ENCODE measurements at regions not wholly inside any gene's neighbourhood (a gene's known extent, or its start where the extent isn't known, plus 50 kb on each side); places are given as distances from the start of the nearest gene placed in this dataset.

- no peak for TF ChIP-seq CTCF (IDR thresholded peaks at IDR 0.05; ENCODE audit: insufficient read depth, low read depth, low read length)
- Histone ChIP-seq H3K4me3 (ENCODE audit: low read depth, low read length) (no peak overlapping the region), H3K36me3 (ENCODE audit: control insufficient read depth, insufficient read depth, low read length) (no peaks in the 10 kb centered on the region), H3K27me3 (ENCODE audit: control insufficient read depth, insufficient read depth, low read length) (no peaks in the 10 kb centered on the region)
- no peak for DNase-seq (ENCODE audit: low read depth)
- ChIA-PET CTCF (no interaction called here), POLR2A (no interaction called here)
These were observed 136.6 kb upstream of the RARB start for GRCh38 chr3:25291481-25291905.

- H3K27me3 ChIP-seq (ENCODE audit: control insufficient read depth, insufficient read depth, low read length): no peaks in the 10 kb centered on the region
- TF ChIP-seq CTCF (IDR thresholded peaks at IDR 0.05; ENCODE audit: insufficient read depth, low read depth, low read length): no peak
- no peak overlapping the region for H3K4me3 ChIP-seq (ENCODE audit: low read depth, low read length)
- ChIA-PET POLR2A (no interaction called here), CTCF (no interaction called here)
- DNase-seq (ENCODE audit: low read depth): no peak
- H3K36me3 ChIP-seq (ENCODE audit: control insufficient read depth, insufficient read depth, low read length): no peaks in the 10 kb centered on the region
These were observed 136.0 kb upstream of the RARB start for GRCh38 chr3:25292036-25292435.

- no peaks in the 10 kb centered on the region for H3K27me3 ChIP-seq (ENCODE audit: control insufficient read depth, insufficient read depth, low read length)
- H3K4me3 ChIP-seq (ENCODE audit: low read depth, low read length): no peak overlapping the region
- DNase-seq (ENCODE audit: low read depth): no peak
- no peak for TF ChIP-seq CTCF (IDR thresholded peaks at IDR 0.05; ENCODE audit: insufficient read depth, low read depth, low read length)
- POLR2A ChIA-PET: no interaction called here
- CTCF ChIA-PET: interaction anchor here (0.5 kb wide), 1 partner anchor 8 kb away, joined by 4 read pairs; no protein-coding TSS in a partner anchor
- no peaks in the 10 kb centered on the region for H3K36me3 ChIP-seq (ENCODE audit: control insufficient read depth, insufficient read depth, low read length)
These were observed 135.5 kb upstream of the RARB start for GRCh38 chr3:25292595-25292994.

GRCh38 chr3:25293736-25294135 lies 134.3 kb upstream of the RARB start:
- H3K4me3 ChIP-seq (ENCODE audit: low read depth, low read length): no peak overlapping the region
- CTCF ChIA-PET: no interaction called here
- DNase-seq (ENCODE audit: low read depth): no peak
- no peaks in the 10 kb centered on the region for H3K36me3 ChIP-seq (ENCODE audit: control insufficient read depth, insufficient read depth, low read length)
- POLR2A ChIA-PET: no interaction called here
- no peaks in the 10 kb centered on the region for H3K27me3 ChIP-seq (ENCODE audit: control insufficient read depth, insufficient read depth, low read length)
- no peak for TF ChIP-seq CTCF (IDR thresholded peaks at IDR 0.05; ENCODE audit: insufficient read depth, low read depth, low read length)

GRCh38 chr3:25294169-25294805 lies 133.8 kb upstream of the RARB start:
- no peak for TF ChIP-seq CTCF (IDR thresholded peaks at IDR 0.05; ENCODE audit: insufficient read depth, low read depth, low read length)
- no peaks in the 10 kb centered on the region for H3K27me3 ChIP-seq (ENCODE audit: control insufficient read depth, insufficient read depth, low read length)
- ChIA-PET CTCF (no interaction called here), POLR2A (no interaction called here)
- H3K36me3 ChIP-seq (ENCODE audit: control insufficient read depth, insufficient read depth, low read length): no peaks in the 10 kb centered on the region
- H3K4me3 ChIP-seq (ENCODE audit: low read depth, low read length): no peak overlapping the region
- no peak for DNase-seq (ENCODE audit: low read depth)
